CD4-positive, alpha-beta T cell treated with Interleukin-15 for 1 hour (primary cell): ENCODE measurements at regions not wholly inside any gene's neighbourhood (a gene's known extent, or its start where the extent isn't known, plus 50 kb on each side); places are given as distances from the start of the nearest gene placed in this dataset.

ENCODE experiments used
- DNase-seq: peaks from one replicate; pipeline ENCODE4 v3.0.0-alpha.2; 2020

DNA sequence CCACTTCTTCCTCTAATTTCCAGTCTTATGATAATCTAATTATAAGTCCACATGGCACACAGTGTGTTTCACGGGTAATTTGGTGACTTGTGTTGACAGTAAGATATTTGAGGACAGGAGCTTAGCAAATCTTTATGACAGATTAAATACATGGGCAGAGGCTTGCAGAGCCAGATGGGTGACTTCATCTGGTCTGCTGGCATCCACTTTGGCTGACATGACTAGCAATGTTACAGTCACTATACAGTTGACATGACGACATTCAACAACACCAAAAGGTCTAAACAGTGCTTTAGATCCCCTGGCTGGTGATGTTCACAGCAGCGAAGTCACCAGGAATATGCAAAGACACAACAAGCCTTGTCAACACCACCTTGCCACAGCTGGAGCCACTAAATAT is 147.2 kb downstream of the ETS2 start:
- DNase-seq: no peak

DNA sequence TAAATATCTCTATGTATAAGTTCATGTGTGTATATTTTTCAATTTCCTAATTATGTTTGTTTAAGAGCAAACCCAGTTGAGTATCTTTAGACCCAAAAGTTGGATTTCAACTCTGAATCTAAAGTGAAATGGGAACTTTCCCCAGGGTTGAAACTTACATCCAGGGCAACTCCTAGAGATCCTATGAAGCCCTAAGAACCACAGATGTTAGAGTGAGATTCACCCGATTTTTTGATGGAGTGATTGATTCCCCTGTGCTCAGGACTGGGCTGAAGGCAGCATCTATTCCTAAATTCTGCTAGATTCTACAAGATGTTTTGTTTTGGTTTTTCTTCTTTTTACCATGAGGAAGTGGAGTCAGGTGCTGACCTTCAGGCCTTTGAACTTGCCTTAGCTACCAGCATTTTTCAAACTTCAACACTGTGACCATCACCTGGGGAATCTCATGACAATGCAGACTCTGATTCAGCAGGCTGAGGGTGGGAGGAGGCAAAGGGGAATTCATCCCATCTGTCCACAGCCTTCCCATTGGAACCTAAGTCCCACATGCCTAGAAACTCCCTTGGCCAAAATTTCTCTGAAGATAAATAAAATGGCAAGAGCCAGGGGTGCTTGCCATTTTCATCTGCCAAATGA is 145.5 kb downstream of the ETS2 start:
- no peak for DNase-seq

DNA sequence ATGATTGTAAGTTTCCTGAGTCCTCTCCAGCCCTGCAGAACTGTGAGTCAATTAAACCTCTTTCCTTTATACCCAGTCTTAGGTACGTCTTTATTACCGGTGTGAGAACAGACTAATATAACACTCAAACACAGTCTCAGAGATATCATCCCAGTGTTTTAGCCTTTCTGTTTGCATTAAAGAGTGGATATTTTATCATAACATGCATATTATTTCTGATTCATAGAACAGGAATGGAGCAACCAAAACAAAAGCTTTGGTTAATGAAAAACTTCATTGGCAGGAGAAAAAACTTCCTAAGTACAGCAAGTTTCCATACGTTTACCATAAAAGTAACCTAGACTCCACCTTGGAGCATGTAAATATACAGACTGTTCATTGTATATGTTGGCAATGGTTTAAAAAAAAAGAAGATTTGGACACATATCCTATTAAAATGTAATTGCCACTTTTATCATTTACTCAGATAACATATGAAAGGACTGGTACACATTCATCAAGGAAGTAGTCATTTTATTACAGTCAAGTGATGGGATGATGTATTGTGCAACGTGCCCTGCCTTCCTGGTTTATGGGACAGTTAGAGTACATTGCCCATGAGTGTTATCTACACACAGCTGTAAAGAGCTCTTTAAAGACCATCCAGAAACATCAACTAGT is 144.8 kb downstream of the ETS2 start:
- DNase-seq: no peak

DNA sequence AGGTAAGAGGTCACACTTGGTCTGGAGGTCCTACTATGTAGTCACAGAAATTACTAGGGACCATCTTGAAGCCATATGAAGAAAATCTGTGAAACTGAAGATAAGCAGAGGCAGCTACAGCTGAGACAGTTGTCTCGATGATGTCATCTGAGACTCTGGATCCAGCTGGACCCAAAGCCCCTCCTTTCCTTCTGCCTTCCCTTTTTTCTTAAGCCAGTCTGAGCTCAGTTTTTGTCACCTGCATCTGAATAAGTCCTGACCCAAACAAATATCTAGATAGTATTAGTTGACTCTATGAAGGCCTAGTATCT is 143.3 kb downstream of the ETS2 start:
- DNase-seq: no peak

DNA sequence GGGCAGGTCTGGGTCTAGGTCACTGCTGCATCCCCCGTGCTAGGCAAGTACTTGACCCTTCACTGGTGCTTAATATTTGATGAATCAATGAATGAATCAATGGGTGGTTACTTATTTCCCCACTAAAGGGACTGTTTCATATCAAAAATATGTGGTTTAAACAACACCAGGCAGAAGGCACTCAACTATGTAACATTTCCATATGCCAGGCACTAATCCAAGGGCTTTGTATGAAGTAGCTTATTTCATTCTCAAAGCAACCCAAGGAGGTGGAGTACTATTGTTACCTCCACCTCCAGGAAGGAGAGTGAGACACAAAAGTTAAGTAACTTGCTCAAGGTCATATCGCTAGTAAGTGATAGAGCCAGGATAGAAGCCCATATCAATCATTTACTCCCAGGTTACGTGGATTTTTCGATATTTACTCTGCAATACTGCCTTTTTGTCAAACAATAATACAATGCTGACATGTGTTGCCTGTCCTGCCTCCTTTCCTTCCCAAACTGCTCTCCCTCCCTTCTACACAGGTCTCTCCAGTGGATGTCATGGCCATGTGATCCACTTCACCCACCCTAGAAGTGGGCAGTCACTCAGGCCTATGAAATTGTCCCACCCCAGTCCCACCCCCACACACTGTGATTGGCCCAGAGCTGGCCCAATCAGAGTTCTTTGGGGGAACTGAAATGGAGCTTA is 142.8 kb downstream of the ETS2 start:
- DNase-seq: no peak

DNA sequence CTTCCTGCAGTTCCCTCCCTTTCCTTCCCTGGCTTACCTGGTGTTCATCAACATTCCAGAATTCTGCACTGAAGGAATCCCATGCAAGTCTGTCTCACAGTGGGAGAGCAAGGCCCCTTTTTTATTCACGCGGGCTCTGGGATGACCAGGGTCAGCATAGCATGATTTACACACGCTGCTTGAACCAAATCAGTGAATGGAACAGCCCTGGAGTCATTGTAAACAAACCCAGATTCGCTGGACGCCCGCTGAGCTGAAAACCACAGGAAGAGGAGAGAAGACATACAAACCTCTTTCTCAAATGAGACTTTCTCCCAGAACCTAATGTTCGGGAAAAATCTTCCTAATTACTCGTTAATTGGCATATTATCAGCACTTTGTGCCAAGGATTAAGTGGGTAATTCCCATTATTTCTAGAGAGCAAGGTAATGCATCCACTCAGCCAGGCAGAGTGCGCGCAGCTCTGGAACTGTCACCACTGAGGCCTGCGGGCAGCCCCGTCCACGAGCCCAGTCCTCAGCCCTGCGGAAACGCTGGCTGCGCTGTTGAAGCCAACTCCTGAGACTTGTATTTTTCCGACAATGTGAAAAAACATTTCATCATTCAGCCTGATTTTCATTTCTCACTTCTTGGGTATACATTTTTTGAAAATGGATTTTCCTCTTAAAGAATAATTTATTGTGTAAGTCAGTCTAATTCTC is 140.0 kb downstream of the ETS2 start:
- no peak for DNase-seq

DNA sequence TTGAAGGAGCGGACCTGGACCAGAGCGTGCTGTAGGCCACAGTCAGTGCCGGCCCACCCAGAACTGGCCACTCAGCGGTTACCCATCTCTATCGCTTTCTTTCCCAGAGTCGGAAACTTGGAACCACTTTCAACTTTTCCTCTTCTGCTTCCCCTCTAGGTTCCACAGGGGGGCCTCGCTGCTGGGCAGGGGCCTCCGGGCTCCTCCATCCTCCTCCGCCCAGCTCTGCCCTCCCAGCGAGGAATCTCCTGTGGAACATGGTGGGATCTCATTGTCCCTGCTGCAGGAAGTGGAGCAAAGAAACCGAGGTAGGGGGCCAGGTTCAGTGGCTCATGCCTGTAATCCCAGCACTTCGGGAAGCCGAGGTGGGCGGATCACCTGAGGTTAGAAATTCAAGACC is 139.2 kb downstream of the ETS2 start:
- DNase-seq: no peak

DNA sequence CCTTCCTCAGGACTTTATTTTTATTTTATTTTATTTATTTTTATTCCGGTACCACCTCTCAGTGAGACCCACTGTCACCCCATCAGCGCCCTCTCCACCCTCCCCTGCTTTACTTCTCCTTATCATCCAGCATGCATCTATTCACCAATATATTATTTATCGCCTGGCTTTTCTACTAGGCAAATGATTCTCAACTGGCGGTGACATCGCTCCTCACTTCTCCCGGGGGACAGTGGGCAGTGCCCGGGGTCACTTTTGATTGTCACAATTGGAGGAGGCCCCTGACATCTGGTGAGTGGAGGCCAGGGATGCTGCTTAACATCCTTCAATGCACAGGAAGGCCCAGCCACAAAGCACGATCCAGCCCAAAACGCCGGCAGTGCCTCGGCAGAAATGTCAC is 138.7 kb downstream of the ETS2 start:
- no peak for DNase-seq

DNA sequence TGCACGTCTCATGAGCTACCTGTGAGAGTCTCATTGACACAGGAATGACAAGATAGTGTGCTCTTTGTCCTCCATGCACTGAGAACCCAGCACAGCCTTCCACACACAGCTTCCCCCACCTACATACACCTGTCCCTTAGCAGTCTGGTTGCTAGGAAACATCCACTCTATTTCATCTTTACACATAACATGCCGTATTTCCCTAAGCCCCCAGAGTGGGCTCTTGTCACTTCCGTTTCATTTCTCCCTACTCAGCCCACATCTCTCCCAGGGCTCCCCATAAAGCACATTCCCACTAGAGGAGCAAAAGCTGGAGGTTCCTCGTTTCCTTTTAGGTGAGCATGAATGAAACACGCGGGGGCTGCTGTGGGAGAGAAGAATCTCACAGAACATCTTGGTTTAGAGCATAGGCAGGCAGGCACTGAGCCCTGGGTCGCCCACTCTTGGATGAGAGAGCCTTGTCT is 137.1 kb downstream of the ETS2 start:
- DNase-seq: no peak

DNA sequence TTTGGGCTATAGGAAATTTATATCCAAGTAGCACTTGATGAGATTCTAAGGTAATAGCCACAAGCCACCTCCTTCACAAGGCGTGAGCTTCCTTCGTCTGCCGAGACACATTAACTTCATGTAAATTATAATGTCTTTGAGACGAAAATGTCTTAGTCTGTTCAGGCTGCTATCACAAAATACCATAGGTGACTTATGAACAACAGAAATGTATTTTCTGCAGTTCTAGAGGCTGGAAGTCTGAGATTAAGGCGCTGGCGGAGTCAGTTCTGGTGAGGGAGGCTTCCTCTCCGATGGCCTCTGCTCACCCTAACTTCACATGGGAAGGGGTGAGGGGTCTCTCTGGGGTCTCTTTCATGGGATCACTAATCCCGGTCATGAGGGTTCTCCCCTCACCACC is 133.0 kb downstream of the ETS2 start:
- no peak for DNase-seq

DNA sequence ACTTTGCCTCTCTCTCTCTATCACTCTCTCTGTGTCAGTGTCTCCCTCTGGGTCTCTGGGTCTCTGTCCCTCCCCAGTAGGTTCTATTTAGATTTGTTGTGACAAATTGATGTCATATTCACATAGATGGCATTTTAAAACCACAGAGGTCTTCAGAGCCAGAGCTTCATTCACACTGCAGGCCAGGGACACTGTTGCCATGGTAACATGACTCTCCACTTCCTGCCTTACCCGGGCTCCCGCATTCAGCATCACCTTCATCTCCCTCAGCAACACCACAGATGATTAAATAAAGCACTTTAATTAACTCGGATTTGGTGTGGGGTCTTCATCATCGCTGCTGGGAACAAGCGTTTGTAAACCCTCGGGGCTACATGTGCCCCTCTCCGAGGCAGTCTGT is 132.6 kb downstream of the ETS2 start:
- peak; percentile 33 for DNase-seq

DNA sequence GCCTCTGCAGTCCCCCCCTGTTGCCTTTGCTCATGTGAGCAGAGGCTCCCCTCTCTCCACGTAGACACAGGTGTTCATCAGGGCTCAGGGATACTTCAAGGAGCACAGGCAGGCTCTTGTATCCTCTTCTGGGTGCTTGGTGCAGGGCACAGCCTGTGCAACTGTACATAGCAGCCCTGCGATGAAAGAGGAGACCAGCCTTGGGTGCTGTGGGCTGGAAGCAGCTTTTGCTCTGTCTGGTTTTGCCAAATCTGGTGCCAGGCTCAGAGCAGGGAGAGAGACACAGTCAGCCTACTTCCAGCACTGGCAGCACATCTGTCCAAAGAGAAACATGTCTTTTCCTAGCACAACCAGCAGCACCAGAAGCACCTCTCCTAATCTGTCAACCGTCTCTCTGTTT is 132.1 kb downstream of the ETS2 start:
- no peak for DNase-seq

DNA sequence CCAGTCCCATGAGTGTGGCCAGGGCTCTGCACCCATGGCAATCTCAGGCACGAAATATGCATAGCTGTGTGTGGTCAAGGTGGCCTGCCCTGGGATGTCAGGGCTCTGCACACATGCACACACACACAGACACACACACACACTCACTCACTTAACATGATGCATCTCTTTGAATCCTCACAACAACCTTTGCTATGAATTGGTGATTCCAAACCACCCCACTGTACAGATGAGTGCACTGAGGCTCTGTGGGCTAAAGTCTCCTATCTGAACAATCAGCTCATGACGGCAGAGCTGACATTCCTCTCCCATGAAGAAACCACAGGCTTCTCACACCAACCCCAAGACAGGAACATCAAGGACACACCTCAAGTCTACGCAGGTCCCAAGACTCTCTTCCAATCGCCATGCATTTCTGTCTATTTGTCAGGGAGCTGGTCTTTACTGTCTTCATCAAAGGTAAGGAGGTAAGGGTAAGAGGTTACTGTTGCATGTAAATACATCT is 131.6 kb downstream of the ETS2 start:
- no peak for DNase-seq

DNA sequence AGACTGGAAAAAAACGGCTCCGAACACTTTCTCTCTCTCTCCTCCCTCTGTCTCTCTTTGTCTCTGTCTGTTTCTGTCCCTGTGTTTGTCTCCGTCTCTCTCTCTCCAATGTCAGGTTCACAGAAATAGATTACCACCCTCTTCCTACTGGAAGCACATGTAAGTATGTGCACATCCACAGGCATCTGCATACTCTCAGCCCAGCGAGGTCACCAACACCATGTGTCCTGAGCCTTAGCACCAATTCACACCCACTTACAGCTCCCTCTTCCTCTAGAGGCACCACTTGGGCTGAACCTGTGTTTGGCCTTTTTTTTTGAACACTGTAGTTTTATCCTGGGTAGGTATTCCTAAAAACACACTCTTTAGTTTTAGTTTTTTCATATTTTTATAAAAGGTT is 130.5 kb downstream of the ETS2 start:
- DNase-seq: no peak

DNA sequence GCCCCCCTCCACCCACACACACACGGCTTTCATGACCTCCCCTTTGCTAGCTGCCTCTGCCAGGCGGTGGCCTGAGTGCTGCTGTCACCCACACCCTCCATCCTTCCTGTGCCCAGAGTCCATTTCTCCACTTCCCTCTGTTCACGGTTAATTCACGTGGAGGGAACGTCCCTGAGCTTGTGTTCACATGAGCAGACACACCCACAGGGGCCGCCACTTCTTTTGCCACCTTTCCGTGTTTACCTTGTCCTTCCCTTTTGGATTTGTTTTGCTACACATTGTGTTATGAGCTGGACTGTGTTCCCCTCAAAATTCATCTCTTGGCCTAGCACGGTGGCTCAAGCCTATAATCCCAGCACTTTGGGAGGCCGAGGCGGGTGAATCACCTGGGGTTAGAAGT is 128.0 kb downstream of the ETS2 start:
- no peak for DNase-seq

DNA sequence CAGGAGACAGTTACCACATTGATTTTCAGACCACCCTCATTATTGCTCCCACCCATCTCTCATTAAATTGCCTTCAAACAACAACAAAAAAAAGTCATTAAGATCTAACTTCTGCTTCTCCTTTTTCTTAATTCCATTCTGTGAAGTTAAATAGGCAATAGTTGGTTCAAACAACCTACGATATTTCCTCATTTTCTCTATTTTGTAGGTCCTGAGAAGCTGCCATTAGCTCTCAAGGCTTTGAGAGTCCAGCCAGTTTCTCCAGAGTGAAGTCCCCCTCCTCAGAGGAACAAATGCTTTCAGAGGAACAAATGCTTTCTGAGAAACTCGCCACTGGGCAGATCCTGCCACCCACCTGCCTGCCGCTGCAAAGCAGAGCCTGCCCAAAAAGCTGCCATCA is 125.6 kb downstream of the ETS2 start:
- no peak for DNase-seq

DNA sequence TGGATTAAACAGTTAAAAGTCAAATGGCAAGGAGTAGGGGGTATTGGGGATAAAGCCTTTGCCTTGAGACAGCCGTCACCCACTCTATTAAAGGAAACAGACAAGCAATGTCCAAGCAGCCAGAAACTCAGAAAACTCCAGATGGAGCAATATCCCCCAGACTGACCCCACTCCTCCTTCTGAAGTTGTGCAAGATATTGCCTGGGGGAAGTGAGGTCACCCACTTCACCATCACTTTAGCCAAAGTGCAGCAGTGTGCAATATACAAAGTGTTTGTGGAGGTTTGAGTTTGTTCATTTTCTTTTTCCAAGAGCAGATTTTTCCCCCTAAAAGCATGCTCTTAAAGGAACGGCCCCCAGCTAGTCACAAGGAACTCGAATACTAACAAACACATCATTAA is 125.1 kb downstream of the ETS2 start:
- DNase-seq: peak; percentile 54

DNA sequence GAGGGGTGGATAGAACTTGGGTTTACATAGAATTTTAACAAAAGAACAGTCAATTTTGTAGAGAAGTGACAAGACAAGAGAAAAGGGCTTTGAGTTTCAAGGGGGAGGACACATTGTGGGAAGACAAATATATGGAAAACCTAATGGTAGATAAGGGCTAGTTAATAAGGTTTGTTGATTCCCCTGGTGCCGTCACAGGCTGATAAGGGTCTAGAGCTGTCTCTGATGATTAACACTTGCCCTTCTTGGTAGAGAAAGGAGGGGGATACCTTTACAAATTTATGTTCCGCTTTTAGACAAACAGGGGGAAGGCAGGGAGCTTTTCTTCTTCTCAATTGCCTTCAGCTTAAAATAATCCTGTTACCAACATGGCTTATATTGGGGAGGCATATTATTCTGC is 124.3 kb downstream of the ETS2 start:
- no peak for DNase-seq

DNA sequence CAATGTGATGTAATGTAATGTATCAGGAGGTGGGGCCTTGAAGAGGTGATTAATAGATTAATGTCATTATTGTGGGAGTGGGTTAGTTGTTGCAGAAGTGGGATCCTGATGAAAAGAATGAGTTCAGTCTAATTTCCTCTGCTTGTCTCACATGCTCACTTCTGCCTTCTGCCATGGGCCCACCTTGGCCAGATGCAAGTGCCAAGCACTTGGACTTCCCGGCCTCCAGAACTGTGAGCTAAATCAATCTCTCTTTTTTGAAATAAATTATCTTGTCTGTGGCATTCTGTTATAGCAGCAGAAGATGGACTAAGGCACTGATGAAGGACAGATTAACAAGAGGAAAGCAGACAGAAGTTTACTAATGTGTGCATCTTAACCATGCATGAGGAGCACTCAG is 123.9 kb downstream of the ETS2 start:
- no peak for DNase-seq

DNA sequence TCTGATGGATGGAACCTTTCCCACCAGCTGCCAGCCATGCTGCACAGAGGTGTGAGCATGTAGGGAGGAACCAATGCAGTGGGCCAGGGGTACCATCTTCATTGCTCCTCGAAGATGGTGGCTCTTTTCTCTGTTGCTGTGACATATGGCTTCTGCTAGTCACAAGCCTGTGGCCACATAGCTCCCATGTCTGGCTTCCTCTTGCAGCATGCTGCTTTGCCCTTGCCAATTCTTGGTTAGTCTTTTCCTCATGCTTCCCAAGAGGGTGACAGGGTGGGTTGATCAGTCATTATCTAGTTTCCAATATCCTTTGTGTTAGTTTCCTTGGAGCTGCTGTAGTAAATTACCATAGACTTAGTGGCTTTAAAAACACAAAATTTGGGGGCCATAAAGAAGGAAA is 123.4 kb downstream of the ETS2 start:
- no peak for DNase-seq

DNA sequence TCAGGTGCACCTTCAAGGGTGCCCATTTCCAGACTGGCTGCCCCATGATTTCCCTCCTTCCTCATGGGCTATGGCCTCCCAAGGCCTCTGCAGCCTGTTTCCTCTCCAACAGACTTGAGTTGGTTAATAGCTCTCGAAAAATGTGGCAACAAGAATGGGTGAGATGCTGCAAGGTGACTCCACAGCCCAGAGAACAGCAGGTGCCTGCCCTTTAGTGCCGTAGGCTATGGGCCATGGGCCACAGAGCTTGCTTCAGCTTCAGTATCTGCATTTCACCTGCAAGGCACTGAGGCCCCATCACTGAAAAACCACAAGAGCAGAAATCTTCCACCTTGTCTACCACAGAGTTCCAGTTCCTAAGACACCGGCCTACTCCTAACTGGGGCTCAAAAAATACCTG is 122.0 kb downstream of the ETS2 start:
- no peak for DNase-seq

DNA sequence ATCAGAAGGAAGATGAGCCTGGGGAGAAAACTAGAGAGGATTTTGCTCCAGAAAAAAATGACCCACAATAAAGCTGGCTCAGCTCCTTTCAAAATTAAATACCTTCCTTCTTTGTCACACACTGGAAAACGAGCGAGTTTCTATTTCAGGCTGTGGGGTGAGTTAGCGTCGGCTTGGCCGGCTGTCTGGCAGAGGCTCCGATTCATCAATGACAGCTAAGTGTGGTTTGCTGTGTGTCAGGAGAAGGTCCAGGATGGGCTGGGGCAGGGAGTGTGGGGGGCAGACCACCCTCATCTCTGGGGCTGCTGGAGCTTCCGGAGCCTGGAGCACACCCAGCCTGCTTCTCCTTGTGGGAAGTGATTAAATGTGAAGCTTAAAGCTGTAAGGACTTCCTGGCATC is 120.2 kb downstream of the ETS2 start:
- DNase-seq: no peak

DNA sequence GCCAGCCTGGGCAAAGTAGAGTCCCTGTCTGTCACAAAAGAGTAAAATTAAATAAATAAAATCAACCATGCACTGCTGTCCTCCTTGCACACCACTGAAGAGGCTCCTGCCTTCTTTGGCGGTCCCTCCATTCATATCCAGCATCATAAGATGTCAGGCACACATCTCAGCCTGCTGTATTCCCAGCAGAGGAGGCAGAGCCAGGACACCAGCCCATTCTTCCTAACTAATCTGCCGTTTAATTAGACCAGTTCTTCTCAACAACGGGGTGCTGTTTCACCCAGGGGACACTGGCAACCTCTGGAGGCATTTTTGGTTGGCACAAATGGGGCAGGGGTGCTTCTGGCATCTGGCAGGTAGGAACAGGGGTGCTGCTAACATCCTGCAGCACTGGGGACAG is 119.7 kb downstream of the ETS2 start:
- no peak for DNase-seq

DNA sequence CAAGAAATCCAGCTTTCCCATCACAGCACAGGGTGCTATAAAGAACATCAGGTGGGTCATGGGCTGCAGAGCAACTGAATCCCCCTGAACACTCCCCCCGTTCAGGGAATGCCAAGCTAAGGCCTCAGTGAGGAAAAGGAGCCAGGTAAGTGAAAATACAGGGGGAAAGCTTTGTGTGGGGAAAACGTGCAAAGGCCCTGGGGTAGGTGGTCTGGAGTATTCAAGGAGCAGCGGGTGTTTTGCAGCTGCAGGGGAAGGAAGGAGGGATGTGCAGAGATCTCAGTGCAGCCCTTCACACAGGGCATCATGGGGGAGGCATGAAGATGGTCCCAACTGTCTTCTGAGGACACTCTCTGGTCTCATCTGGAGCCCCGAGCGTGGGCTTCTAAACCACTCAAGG is 119.2 kb downstream of the ETS2 start:
- DNase-seq: no peak
